RWPE2 (cell line): ENCODE measurements at regions not wholly inside any gene's neighbourhood (a gene's known extent, or its start where the extent isn't known, plus 50 kb on each side); places are given as distances from the start of the nearest gene placed in this dataset.

Source experiments
- ATAC-seq: fragments of 200-7000 bp; cut with Tn5 transposase; 3 replicates; pipeline ENCODE4 v1.9.1; 2021; ENCODE audit warnings: low read depth
- DNase-seq: peaks from one replicate; pipeline ENCODE4 v3.0.0-alpha.2; 2020; ENCODE audit warnings: low spot score
- H3K27ac ChIP-seq: fragments of 450-650 bp; 2 replicates; pipeline ENCODE4 v1.5.1; 2017; ENCODE audit warnings: mild to moderate bottlenecking; ENCODE audit not compliant: poor library complexity, severe bottlenecking
- H3K27me3 ChIP-seq: fragments of 250-450 bp; sonication (Bioruptor Pico); 2 replicates; pipeline ENCODE4 v1.5.1; 2021; ENCODE audit warnings: mild to moderate bottlenecking, moderate library complexity; ENCODE audit not compliant: insufficient read depth, poor library complexity, severe bottlenecking
- H3K36me3 ChIP-seq: fragments of 250-450 bp; sonication (Bioruptor Pico); 2 replicates; pipeline ENCODE4 v1.5.1; 2020; ENCODE audit warnings: low read depth, mild to moderate bottlenecking, moderate library complexity
- H3K4me1 ChIP-seq: fragments of 250-450 bp; sonication (Bioruptor Pico); 2 replicates; pipeline ENCODE4 v1.5.1; 2021; ENCODE audit warnings: mild to moderate bottlenecking, moderate library complexity; ENCODE audit not compliant: insufficient read depth, poor library complexity, severe bottlenecking
- H3K4me3 ChIP-seq: fragments of 250-450 bp; sonication (Bioruptor Pico); 2 replicates; pipeline ENCODE4 v1.5.1; 2021; ENCODE audit warnings: mild to moderate bottlenecking, moderate library complexity; ENCODE audit not compliant: severe bottlenecking
- H3K9me3 ChIP-seq: fragments of 250-450 bp; sonication (Bioruptor Pico); 2 replicates; pipeline ENCODE4 v1.5.1; 2021; ENCODE audit warnings: mild to moderate bottlenecking, moderate library complexity; ENCODE audit not compliant: severe bottlenecking
- CTCF ChIP-seq: fragments of 450-650 bp; IDR thresholded peaks from one replicate; pipeline ENCODE4 v1.5.1; 2017; ENCODE audit warnings: mild to moderate bottlenecking, moderate library complexity; ENCODE audit not compliant: poor library complexity, severe bottlenecking

- no peak for DNase-seq
- no peak for ATAC-seq
- H3K27ac ChIP-seq: no peak overlapping the region
These were observed 70.2 kb upstream of the TLE4 start for GRCh38 chr9:79501546-79501945.

GRCh38 chr9:79507801-79508200, 64.0 kb upstream of the TLE4 start:
- no peaks in the 10 kb centered on the region for H3K36me3 ChIP-seq
- no peak for ATAC-seq

More at GRCh38 chr9:79501546-79501945, 70.2 kb upstream of the TLE4 start:
- no peak overlapping the region for H3K4me3 ChIP-seq
- H3K27me3 ChIP-seq: no peaks in the 10 kb centered on the region
- H3K4me1 ChIP-seq: no peaks in the 10 kb centered on the region
- H3K36me3 ChIP-seq: no peaks in the 10 kb centered on the region
- no peak for TF ChIP-seq CTCF
- H3K9me3 ChIP-seq: no peaks in the 10 kb centered on the region

GRCh38 chr9:79512251-79512650, 59.5 kb upstream of the TLE4 start:
- no peak overlapping the region for H3K27ac ChIP-seq
- no peak for TF ChIP-seq CTCF

More at GRCh38 chr9:79507801-79508200, 64.0 kb upstream of the TLE4 start:
- no peak for DNase-seq
- no peak for TF ChIP-seq CTCF
- Histone ChIP-seq H3K4me3 (no peak overlapping the region), H3K4me1 (no peaks in the 10 kb centered on the region), H3K9me3 (no peaks in the 10 kb centered on the region), H3K27ac (no peak overlapping the region), H3K27me3 (no peaks in the 10 kb centered on the region)

More at GRCh38 chr9:79512251-79512650, 59.5 kb upstream of the TLE4 start:
- DNase-seq (no peak), ATAC-seq (no peak)
- H3K36me3 ChIP-seq: no peaks in the 10 kb centered on the region
- H3K27me3 ChIP-seq: no peaks in the 10 kb centered on the region
- H3K9me3 ChIP-seq: no peaks in the 10 kb centered on the region
- H3K4me3 ChIP-seq: no peak overlapping the region
- no peaks in the 10 kb centered on the region for H3K4me1 ChIP-seq
